GM12875 (cell line): ENCODE measurements at regions not wholly inside any gene's neighbourhood (a gene's known extent, or its start where the extent isn't known, plus 50 kb on each side); places are given as distances from the start of the nearest gene placed in this dataset.

Experiments used
- H3K4me3 ChIP-seq: one replicate; pipeline ENCODE4 v1.5.1; 2011; ENCODE audit warnings: low read depth, low read length, control low read depth
- TF ChIP-seq, protein P1 (sequence below): IDR thresholded peaks from 2 replicates; pipeline ENCODE4 v1.5.1; 2011; ENCODE audit warnings: low read depth, mild to moderate bottlenecking, control low read depth, inconsistent platforms, low read length, moderate library complexity, borderline replicate concordance; ENCODE audit not compliant: insufficient read depth

DNA sequence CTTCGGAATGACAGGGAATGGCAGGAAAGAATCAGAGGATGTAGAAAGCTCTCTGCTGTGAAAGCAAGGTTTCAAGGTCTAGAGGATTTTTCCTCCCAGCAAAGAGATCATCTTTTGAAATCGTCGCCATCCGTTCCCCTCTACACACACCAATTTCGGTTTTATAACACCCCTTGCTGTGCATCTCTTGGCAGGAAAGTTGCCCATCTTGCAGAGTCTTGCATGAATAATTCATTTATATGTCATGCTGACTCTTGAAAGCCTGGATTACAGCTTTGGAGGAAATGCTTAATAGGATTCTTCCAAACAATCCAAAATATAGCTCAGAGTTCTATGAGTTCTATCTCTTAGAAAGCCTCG, 262.7 kb downstream of the CHL1 start:
- TF ChIP-seq, protein P1, sequence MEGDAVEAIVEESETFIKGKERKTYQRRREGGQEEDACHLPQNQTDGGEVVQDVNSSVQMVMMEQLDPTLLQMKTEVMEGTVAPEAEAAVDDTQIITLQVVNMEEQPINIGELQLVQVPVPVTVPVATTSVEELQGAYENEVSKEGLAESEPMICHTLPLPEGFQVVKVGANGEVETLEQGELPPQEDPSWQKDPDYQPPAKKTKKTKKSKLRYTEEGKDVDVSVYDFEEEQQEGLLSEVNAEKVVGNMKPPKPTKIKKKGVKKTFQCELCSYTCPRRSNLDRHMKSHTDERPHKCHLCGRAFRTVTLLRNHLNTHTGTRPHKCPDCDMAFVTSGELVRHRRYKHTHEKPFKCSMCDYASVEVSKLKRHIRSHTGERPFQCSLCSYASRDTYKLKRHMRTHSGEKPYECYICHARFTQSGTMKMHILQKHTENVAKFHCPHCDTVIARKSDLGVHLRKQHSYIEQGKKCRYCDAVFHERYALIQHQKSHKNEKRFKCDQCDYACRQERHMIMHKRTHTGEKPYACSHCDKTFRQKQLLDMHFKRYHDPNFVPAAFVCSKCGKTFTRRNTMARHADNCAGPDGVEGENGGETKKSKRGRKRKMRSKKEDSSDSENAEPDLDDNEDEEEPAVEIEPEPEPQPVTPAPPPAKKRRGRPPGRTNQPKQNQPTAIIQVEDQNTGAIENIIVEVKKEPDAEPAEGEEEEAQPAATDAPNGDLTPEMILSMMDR: no peak

GRCh38 chr3:461006-461405, 264.4 kb downstream of the CHL1 start:
- no peak overlapping the region for H3K4me3 ChIP-seq
- TF ChIP-seq, protein P1: no peak

More for the DNA sequence above, 262.7 kb downstream of the CHL1 start:
- no peak overlapping the region for H3K4me3 ChIP-seq

GRCh38 chr3:462851-463250, 266.3 kb downstream of the CHL1 start:
- TF ChIP-seq, protein P1: no peak
- H3K4me3 ChIP-seq: no peak overlapping the region

DNA sequence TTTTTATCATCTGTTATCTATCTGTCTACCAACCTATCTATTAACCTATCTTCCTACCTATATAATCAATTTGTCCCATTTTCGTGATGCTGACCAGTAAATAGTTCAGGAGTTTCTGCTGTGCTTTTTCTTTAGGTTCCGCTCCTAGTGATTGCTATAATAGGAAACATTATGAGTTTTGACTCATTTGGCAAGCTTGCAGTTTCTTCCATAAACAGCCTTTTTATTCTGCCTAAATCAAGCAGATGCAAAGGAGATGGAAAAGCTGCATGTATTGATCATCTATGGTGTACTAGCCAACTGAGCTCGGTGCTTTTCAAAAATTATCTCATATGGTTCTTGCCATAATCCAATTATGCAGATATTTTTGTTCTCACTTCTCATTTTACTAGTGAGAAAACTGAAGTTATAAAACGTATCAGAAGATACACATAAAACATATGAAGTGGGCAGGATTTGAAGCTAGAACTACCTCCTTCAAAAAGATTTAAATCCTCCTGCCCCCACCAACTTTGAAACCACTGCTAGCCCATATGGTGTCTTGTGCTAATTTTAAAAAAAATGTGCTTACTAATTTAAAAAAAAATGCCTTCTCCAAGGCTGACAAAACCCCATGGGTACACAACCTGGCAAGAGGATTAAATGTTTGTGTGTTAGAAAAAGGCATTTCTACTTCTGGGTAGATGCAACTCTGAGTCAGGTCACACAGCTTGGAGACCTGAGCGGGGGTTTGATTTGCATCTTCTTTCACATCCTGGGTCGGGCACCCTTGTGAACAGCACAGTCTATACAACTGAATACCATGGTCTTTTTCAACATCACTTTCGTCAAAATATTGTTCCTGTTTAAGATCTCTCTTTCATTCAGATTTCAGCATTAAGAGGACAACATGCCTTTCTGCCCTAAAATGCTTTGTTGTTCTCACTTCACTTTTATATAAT, 267.0 kb downstream of the CHL1 start:
- TF ChIP-seq, protein P1: no peak
- no peak overlapping the region for H3K4me3 ChIP-seq

DNA sequence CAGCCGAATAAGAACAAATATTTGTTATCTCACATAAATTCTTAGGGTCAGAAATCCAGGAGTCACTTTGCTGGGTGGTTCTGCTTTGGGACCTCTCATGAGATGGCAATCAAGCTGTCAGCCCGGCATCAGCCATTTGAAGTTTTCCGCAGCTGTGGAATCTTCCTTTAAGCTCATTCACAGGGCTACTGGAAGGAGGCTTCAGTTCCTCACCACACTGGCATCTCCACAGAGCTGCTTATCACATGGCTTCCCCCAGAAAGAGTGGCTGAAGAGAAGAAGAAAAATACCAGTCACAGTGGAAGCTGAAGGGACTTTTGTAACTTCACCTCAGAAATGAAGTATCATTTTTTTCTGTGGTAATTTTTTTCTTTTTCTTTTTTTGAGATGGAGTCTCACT, 267.7 kb downstream of the CHL1 start:
- TF ChIP-seq, protein P1: no peak
- no peak overlapping the region for H3K4me3 ChIP-seq

DNA sequence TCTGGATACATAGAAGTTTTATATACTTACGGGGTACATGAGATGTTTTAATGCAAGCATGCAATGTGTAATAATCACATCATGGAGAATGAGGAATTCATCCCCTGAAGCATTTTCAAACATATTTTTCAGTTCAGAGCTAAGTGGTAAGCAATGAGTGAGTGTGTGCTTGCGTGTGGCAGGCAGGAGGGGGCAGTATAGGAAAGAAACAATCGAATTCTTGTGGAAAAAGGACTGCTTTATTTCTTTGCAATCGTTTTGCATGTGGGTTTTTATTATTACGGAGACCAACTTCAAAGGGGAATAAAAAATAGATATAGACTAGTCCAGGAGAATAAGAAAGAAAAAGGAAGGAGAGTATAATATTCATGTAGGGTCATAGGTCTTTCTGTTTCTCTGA, 271.6 kb downstream of the CHL1 start:
- TF ChIP-seq, protein P1: peak; percentile 72
- no peak overlapping the region for H3K4me3 ChIP-seq

GRCh38 chr3:473033-473800, 276.7 kb downstream of the CHL1 start:
- TF ChIP-seq, protein P1: no peak
- no peak overlapping the region for H3K4me3 ChIP-seq
